Nephron progenitor cell (in vitro differentiated cells): ENCODE measurements at regions not wholly inside any gene's neighbourhood (a gene's known extent, or its start where the extent isn't known, plus 50 kb on each side); places are given as distances from the start of the nearest gene placed in this dataset.

Experiments used
- DNase-seq: peaks from one replicate; pipeline ENCODE4 v3.0.0; 2021
- H3K27ac Mint-ChIP-seq: 2 replicates; pipeline ENCODE4 v1.8.0; 2021; ENCODE audit warnings: mild to moderate bottlenecking, moderate library complexity, mixed read lengths
- H3K27me3 Mint-ChIP-seq: 2 replicates; pipeline ENCODE4 v1.8.0; 2021; ENCODE audit warnings: mild to moderate bottlenecking, low read depth, mixed read lengths; ENCODE audit not compliant: poor library complexity
- H3K36me3 Mint-ChIP-seq: 2 replicates; pipeline ENCODE4 v1.8.0; 2021; ENCODE audit warnings: low read depth, mixed read lengths
- H3K4me1 Mint-ChIP-seq: 2 replicates; pipeline ENCODE4 v1.8.0; 2021; ENCODE audit warnings: mixed read lengths
- H3K4me3 Mint-ChIP-seq: 2 replicates; pipeline ENCODE4 v1.8.0; 2021; ENCODE audit warnings: mild to moderate bottlenecking, moderate library complexity, mixed read lengths
- H3K9me3 Mint-ChIP-seq: 2 replicates; pipeline ENCODE4 v1.8.0; 2021; ENCODE audit warnings: mild to moderate bottlenecking, moderate library complexity, mixed read lengths
- TF ChIP-seq, protein P1 (sequence below): fragments of 200-600 bp; sonication (generic); IDR thresholded peaks from 2 replicates; pipeline ENCODE4 v1.5.0; 2021; ENCODE audit warnings: antibody characterized with exemption

- Mint-ChIP-seq H3K27me3 (no peaks in the 10 kb centered on the region), H3K4me3 (no peak overlapping the region), H3K4me1 (no peaks in the 10 kb centered on the region), H3K36me3 (peaks cover 11% of the 10 kb centered on the region), H3K9me3 (no peaks in the 10 kb centered on the region), H3K27ac (no peak overlapping the region)
- TF ChIP-seq, protein P1, sequence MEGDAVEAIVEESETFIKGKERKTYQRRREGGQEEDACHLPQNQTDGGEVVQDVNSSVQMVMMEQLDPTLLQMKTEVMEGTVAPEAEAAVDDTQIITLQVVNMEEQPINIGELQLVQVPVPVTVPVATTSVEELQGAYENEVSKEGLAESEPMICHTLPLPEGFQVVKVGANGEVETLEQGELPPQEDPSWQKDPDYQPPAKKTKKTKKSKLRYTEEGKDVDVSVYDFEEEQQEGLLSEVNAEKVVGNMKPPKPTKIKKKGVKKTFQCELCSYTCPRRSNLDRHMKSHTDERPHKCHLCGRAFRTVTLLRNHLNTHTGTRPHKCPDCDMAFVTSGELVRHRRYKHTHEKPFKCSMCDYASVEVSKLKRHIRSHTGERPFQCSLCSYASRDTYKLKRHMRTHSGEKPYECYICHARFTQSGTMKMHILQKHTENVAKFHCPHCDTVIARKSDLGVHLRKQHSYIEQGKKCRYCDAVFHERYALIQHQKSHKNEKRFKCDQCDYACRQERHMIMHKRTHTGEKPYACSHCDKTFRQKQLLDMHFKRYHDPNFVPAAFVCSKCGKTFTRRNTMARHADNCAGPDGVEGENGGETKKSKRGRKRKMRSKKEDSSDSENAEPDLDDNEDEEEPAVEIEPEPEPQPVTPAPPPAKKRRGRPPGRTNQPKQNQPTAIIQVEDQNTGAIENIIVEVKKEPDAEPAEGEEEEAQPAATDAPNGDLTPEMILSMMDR: no peak
- no peak for DNase-seq
Measured at GRCh38 chr13:34044041-34044440, 226.1 kb downstream of the RFC3 start.

GRCh38 chr13:34044660-34045080, 226.7 kb downstream of the RFC3 start:
- TF ChIP-seq, protein P1: no peak
- Mint-ChIP-seq H3K4me1 (no peaks in the 10 kb centered on the region), H3K4me3 (no peak overlapping the region), H3K36me3 (peaks cover 11% of the 10 kb centered on the region), H3K27ac (no peak overlapping the region), H3K27me3 (no peaks in the 10 kb centered on the region), H3K9me3 (no peaks in the 10 kb centered on the region)
- DNase-seq: no peak

DNA sequence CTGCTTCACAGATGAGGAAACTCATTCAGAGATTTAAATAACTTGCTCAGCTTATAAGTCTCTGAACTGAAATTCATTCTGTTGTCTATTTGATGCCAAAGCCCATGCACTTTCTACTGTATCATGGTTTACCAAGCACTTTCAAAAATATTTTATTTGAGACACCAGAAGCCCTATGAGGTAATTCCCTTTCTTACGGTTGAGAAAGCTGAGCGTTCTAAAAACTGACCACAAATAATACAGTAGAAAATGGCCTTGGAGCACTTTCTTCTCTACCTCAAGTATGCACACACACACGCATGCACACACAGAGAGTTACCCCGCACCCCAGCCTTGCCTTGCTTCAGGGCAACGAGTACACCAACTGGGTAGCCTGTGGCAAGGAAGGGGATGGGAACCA, 228.5 kb downstream of the RFC3 start:
- H3K36me3 Mint-ChIP-seq: peaks cover 15% of the 10 kb centered on the region
- no peak overlapping the region for H3K27ac Mint-ChIP-seq
- no peaks in the 10 kb centered on the region for H3K4me1 Mint-ChIP-seq
- peaks cover 17% of the 10 kb centered on the region for H3K9me3 Mint-ChIP-seq
- TF ChIP-seq, protein P1: no peak
- no peak for DNase-seq
- H3K4me3 Mint-ChIP-seq: no peak overlapping the region
- no peaks in the 10 kb centered on the region for H3K27me3 Mint-ChIP-seq

GRCh38 chr13:34048652-34049051, 230.7 kb downstream of the RFC3 start:
- no peak for DNase-seq
- Mint-ChIP-seq H3K36me3 (peaks cover 25% of the 10 kb centered on the region), H3K9me3 (peaks cover 39% of the 10 kb centered on the region), H3K27ac (no peak overlapping the region), H3K27me3 (peaks cover 2% of the 10 kb centered on the region), H3K4me3 (no peak overlapping the region), H3K4me1 (no peaks in the 10 kb centered on the region)
- TF ChIP-seq, protein P1: no peak

GRCh38 chr13:34056733-34057258, 238.8 kb downstream of the RFC3 start:
- Mint-ChIP-seq H3K4me1 (no peaks in the 10 kb centered on the region), H3K4me3 (no peak overlapping the region), H3K27me3 (peaks cover 2% of the 10 kb centered on the region), H3K36me3 (peaks cover 29% of the 10 kb centered on the region), H3K9me3 (peaks cover 27% of the 10 kb centered on the region), H3K27ac (peak overlapping the region; percentile 26)
- no peak for DNase-seq
- TF ChIP-seq, protein P1: no peak

DNA sequence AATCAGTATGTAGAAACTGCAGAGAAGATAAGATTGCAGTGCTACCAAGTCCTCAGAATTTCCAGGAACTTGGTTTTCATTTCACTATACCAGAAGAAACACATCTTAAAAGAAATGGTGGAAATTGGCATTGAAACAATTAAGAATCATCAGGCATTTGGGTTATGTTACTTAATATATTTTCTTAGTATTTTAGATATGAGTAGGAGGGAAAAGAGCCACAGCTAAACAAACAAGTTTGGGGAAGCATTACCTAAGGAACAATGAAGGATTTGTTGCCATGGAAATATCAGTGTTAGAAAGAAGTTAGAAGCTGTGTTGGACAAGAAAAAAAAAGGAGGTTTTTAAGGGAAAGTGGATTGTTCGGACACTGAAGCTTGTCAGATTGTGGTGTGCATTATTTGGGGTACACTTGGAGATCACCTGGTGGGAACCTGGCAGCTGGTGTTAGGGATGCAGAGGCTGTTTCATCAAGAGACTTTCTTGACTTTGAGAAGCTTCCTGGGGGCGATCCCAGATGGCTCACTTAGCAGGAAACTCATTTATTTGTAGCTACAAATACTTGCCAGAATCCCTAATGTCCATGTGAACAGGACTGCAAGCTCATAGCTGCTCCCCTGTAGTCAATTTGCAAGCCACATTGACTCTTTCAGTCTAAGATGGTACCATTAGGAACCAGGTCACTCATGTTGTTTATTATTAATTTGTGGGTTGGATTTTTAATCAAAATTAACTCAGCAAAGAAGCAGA, 246.7 kb downstream of the RFC3 start:
- Mint-ChIP-seq H3K4me3 (no peak overlapping the region), H3K4me1 (peaks cover 15% of the 10 kb centered on the region), H3K36me3 (peaks cover 1% of the 10 kb centered on the region), H3K27me3 (no peaks in the 10 kb centered on the region), H3K9me3 (peaks cover 4% of the 10 kb centered on the region), H3K27ac (peak overlapping the region; percentile 13)
- TF ChIP-seq, protein P1: no peak
- no peak for DNase-seq
